Fibroblast of the aortic adventitia (primary cell): ENCODE measurements at regions not wholly inside any gene's neighbourhood (a gene's known extent, or its start where the extent isn't known, plus 50 kb on each side); places are given as distances from the start of the nearest gene placed in this dataset.
"Not testable (repeated sequence)": the region's sequence is repeated elsewhere in the genome, so short reads cannot be mapped to it uniquely, and the experiment has no call there.

ENCODE experiments used
- DNase-seq: peaks from one replicate; pipeline ENCODE4 v3.0.0-alpha.2; 2010; ENCODE audit warnings: low read depth
- H3K4me3 ChIP-seq: 2 replicates; pipeline ENCODE4 v1.5.1; 2011; ENCODE audit warnings: low read depth, mild to moderate bottlenecking, control low read depth, low read length, moderate library complexity
- TF ChIP-seq, protein P1 (sequence below): IDR thresholded peaks from 2 replicates; pipeline ENCODE4 v1.5.1; 2011; ENCODE audit warnings: mild to moderate bottlenecking, low read length, control low read depth, inconsistent platforms; ENCODE audit not compliant: insufficient read depth

- DNase-seq = no peak
- no peak overlapping the region for H3K4me3 ChIP-seq
- TF ChIP-seq, protein P1, sequence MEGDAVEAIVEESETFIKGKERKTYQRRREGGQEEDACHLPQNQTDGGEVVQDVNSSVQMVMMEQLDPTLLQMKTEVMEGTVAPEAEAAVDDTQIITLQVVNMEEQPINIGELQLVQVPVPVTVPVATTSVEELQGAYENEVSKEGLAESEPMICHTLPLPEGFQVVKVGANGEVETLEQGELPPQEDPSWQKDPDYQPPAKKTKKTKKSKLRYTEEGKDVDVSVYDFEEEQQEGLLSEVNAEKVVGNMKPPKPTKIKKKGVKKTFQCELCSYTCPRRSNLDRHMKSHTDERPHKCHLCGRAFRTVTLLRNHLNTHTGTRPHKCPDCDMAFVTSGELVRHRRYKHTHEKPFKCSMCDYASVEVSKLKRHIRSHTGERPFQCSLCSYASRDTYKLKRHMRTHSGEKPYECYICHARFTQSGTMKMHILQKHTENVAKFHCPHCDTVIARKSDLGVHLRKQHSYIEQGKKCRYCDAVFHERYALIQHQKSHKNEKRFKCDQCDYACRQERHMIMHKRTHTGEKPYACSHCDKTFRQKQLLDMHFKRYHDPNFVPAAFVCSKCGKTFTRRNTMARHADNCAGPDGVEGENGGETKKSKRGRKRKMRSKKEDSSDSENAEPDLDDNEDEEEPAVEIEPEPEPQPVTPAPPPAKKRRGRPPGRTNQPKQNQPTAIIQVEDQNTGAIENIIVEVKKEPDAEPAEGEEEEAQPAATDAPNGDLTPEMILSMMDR = no peak
These were observed 66.1 kb upstream of the RGPD5 start for GRCh38 chr2:109727929-109728447.

DNA sequence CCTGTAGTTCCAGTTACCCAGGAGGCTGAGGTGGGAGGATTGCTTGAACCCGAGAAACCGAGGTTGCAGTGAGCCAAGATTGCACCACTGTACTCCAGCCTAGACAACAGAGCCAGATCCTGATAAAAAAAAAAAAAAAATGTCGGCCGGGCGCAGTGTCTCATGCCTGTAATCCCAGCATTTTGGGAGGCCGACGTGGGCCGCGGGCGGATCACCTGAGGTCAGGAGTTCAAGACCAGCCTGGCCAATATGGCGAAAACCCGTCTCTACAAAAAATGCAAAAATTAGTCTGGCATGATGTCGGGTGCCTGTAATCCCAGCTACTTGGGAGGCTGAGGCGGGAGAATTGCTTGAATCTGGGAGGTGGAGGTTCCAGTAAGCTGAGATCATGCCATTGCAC, 60.4 kb upstream of the RGPD5 start:
- DNase-seq, H3K4me3 ChIP-seq: not testable (repeated sequence)

DNA sequence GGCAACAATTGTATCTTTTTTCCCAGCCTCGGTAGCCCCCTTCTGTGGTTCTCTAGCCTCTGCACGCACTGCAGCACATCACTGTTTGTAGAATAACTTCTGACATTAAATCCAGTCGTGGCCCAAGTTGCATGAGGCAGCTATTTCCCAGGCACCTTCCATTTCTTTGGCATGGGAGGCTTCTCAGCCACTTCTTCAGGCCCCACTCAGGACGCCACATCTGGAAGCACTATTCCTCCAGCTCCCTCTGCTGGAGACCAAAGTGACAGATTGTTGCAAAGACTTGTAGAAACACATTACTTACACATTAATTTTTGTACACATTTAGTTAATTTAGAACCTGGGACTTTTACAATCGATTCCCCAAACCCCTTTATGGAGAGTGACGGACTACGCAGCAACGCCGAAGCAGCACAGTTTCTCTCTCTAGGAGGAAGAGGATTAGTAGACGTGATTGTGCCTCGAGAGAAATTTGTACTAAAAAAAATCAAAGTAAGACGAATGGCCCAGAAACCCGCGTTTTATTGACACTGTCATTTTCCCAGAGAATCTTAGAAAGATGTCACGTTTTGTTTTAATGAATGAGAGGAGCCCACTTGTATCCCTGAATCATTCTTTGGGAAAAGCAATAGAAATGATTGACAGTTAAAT, 57.8 kb upstream of the RGPD5 start:
- peak; percentile 81 for DNase-seq
- no peak overlapping the region for H3K4me3 ChIP-seq
- TF ChIP-seq, protein P1 = peak; percentile 74
